H1 (cell line): ENCODE measurements at regions not wholly inside any gene's neighbourhood (a gene's known extent, or its start where the extent isn't known, plus 50 kb on each side); places are given as distances from the start of the nearest gene placed in this dataset.

Experiments used
- JUND ChIP-seq: IDR thresholded peaks from 2 replicates; pipeline ENCODE4 v1.6.1; 2011; ENCODE audit warnings: mild to moderate bottlenecking, improper control_type of control experiment, low read length
- KDM1A ChIP-seq: fragments of 200-600, 300-600 bp; sonication (generic); IDR thresholded peaks from 2 replicates; pipeline ENCODE4 v1.7.1; 2016; ENCODE audit warnings: mild to moderate bottlenecking, low read length, borderline replicate concordance
- TF ChIP-seq, protein P1 (sequence below): IDR thresholded peaks from 2 replicates; pipeline ENCODE4 v1.6.1; 2012; ENCODE audit warnings: inconsistent platforms

GRCh38 chr4:126637706-126638105 lies 995.1 kb upstream of the INTU start (continued):
- TF ChIP-seq KDM1A (no peak), JUND (no peak)
- TF ChIP-seq, protein P1, sequence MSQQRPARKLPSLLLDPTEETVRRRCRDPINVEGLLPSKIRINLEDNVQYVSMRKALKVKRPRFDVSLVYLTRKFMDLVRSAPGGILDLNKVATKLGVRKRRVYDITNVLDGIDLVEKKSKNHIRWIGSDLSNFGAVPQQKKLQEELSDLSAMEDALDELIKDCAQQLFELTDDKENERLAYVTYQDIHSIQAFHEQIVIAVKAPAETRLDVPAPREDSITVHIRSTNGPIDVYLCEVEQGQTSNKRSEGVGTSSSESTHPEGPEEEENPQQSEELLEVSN = no peak
